Lower leg skin (tissue), 4 donors: ENCODE measurements at regions not wholly inside any gene's neighbourhood (a gene's known extent, or its start where the extent isn't known, plus 50 kb on each side); places are given as distances from the start of the nearest gene placed in this dataset.

ENCODE experiments used
- DNase-seq, 2 donors: peaks; one replicate each; pipeline ENCODE4 v3.0.0-alpha.2; 2019; ENCODE audit warnings: low spot score in 2 of 2
- H3K4me3 ChIP-seq: fragments of 200-600 bp; sonication (generic); 2 replicates; pipeline ENCODE4 v1.5.1; 2017; ENCODE audit warnings: mild to moderate bottlenecking, low read depth; ENCODE audit not compliant: poor library complexity, severe bottlenecking
- POLR2A ChIP-seq, 2 donors: fragments of 450-650 bp; IDR thresholded peaks; one replicate each; pipeline ENCODE4 v1.6.1; 2016 to 2017; ENCODE audit warnings: antibody characterized with exemption in 2 of 2, mild to moderate bottlenecking in 1 of 2, moderate library complexity in 1 of 2
- WGBS, 2 donors: methylation state at CpG; one replicate each; pipeline ENCODE4 v1.1.5; 2018; 5-methylcytosine and 5-hydroxymethylcytosine counted together
- intact Hi-C: fragments of 100-400 bp; cut with DNase I; formaldehyde crosslinking; loops from one replicate; pipeline ENCODE4 v1.15.0; 2023; ENCODE audit warnings: low total_unique reads
- TF ChIP-seq, protein P1 (sequence below), 3 donors: fragments of 450-650 bp; IDR thresholded peaks; one replicate each; pipeline ENCODE4 v1.5.1; 2016; ENCODE audit warnings: antibody characterized with exemption in 3 of 3, mild to moderate bottlenecking in 3 of 3, moderate library complexity in 2 of 3

DNA sequence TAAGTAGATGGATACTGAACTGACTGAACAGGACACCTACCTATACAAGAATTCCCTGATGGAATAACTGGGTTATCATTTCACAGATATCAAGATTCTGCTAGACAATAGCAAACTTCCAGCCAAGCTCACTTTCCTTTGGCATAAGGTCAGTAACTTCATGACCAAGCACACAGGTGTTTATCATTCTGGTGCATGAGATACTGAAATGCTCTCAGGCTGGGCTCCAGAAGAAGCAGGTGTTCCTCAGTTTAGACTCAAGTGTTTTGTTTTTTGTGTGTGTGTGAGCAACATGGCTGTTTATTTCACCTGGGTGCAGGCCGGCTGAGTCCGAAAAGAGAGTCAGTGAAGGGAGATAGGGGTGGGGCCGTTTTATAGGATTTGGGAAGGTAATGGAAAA, 201.5 kb upstream of the SPOCK3 start:
- WGBS, 2 donors: 89% methylated on average over 3 of the region's 3 CpGs
- DNase-seq: no peak
- intact Hi-C loops: loop anchor here (10.0 kb wide), 1 partner anchor 1871 kb away; no protein-coding TSS in a partner anchor
- TF ChIP-seq, protein P1, sequence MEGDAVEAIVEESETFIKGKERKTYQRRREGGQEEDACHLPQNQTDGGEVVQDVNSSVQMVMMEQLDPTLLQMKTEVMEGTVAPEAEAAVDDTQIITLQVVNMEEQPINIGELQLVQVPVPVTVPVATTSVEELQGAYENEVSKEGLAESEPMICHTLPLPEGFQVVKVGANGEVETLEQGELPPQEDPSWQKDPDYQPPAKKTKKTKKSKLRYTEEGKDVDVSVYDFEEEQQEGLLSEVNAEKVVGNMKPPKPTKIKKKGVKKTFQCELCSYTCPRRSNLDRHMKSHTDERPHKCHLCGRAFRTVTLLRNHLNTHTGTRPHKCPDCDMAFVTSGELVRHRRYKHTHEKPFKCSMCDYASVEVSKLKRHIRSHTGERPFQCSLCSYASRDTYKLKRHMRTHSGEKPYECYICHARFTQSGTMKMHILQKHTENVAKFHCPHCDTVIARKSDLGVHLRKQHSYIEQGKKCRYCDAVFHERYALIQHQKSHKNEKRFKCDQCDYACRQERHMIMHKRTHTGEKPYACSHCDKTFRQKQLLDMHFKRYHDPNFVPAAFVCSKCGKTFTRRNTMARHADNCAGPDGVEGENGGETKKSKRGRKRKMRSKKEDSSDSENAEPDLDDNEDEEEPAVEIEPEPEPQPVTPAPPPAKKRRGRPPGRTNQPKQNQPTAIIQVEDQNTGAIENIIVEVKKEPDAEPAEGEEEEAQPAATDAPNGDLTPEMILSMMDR (IDR thresholded peaks at IDR 0.05): no peak
- no peak for TF ChIP-seq POLR2A (IDR thresholded peaks at IDR 0.05)
- no peak overlapping the region for H3K4me3 ChIP-seq

- H3K4me3 ChIP-seq: no peak overlapping the region
- DNase-seq: no peak
- intact Hi-C loops: no loop called here
- TF ChIP-seq POLR2A (IDR thresholded peaks at IDR 0.05): no peak
- TF ChIP-seq, protein P1 (IDR thresholded peaks at IDR 0.05): no peak
- 39 to 49% methylated on average over 2 of the region's 2 CpGs for WGBS, 2 donors
These were observed 209.5 kb upstream of the SPOCK3 start for GRCh38 chr4:167443841-167444240.

GRCh38 chr4:167452922-167453430, 218.7 kb upstream of the SPOCK3 start:
- intact Hi-C loops: no loop called here
- H3K4me3 ChIP-seq: no peak overlapping the region
- TF ChIP-seq POLR2A (IDR thresholded peaks at IDR 0.05): no peak
- TF ChIP-seq, protein P1 (IDR thresholded peaks at IDR 0.05): no peak
- no peak for DNase-seq
- WGBS, 2 donors: 37 to 45% methylated on average over 3 of the region's 3 CpGs

DNA sequence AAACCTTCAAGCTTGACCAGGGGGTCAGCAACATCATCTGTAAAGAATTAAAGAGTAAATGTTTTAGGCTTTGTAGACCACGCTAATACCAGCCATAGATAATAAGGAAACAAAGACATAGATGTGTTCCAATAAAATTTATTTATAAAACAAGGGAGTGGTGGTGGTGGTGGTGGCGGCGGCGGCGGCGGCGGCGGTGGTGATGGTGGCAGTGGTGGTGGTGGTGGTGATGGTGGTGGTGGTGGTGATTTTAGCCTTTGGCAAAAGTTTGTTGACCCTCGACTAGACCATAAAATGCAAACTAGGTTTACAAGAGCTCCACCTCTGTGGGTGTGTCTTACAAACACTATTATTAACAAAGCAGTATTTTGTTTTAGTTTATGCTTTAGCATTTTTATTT, 222.3 kb upstream of the SPOCK3 start:
- 52 to 76% methylated on average over 9 of the region's 9 CpGs for whole genome bisulfite sequencing, 2 donors
- no peak overlapping the region for H3K4me3 ChIP-seq
- intact Hi-C loops: no loop called here
- no peak for TF ChIP-seq POLR2A (IDR thresholded peaks at IDR 0.05)
- TF ChIP-seq, protein P1 (IDR thresholded peaks at IDR 0.05): no peak
- DNase-seq: no peak

DNA sequence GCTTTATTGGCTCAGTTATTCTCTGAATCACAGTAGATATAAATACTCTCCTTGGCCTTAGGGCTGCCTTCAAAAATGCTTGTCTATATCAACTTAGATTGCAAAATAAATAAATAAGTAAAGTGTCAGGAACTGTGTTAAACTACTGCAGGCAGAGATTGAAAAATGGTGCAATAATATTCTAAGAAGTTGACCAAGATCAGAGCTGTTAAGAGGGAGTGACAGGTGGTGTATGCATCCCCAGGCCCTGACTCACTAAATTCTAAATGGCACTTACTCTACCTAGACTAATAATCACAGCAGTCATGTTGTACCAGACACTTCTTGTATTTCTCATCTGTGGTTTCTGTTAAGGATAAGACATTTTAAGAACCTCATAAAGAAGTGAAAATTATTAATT, 235.1 kb upstream of the SPOCK3 start:
- intact Hi-C loops: no loop called here
- no peak for TF ChIP-seq POLR2A (IDR thresholded peaks at IDR 0.05)
- TF ChIP-seq, protein P1 (IDR thresholded peaks at IDR 0.05): no peak
- H3K4me3 ChIP-seq: no peak overlapping the region
- no peak for DNase-seq

DNA sequence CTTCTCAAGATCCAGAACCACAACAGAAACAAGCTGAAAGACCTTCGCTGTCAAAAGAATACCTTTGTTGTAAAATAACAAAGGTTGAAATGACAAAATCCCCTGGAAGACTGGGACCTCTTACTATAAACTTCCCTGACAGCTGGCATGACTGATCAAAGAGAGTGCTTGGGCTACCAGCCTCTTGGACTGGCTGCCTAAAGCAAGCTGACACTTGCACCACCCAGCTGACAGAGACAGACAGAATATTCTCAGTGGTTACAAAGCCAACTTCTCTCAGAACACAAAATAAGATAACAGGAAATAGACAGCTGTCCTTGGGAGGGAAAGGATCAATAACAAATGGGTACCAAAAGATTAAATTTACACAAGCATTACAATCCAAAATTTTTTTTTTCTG, 241.7 kb upstream of the SPOCK3 start:
- DNase-seq: no peak
- TF ChIP-seq POLR2A (IDR thresholded peaks at IDR 0.05): no peak
- TF ChIP-seq, protein P1 (IDR thresholded peaks at IDR 0.05): no peak
- intact Hi-C loops: no loop called here
- WGBS, 2 donors: 66 to 73% methylated on average over 1 of the region's 1 CpG
- no peak overlapping the region for H3K4me3 ChIP-seq
